ENCODE measurements at regions not wholly inside any gene's neighbourhood (a gene's known extent, or its start where the extent isn't known, plus 50 kb on each side); places are given as distances from the start of the nearest gene placed in this dataset.

DNA sequence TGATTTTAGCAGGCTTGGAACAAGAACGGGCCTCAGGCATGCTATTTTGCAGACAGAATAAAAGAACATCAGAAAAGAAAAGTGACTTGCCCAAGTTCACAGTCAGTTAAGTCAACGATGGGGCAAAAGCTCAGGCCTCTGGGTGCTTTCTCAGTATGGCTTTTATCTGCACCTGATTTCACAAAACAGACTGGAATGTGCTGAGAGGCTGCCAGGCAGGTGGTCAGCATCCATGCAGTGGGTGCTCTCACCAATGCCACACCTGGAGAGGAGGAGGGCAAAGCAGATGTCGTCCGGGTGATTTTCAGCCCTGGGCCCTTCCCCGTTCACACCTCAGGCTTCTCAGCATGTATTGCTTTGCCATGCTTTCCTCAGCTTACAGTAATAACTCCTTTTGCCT lies 854.6 kb downstream of the RNF144A start:
- H3K4me3 Mint-ChIP-seq: no peak overlapping the region
- no peaks in the 10 kb centered on the region for H3K36me3 Mint-ChIP-seq
- H3K9me3 Mint-ChIP-seq (ENCODE audit: low read depth): no peaks in the 10 kb centered on the region
- peaks cover 10% of the 10 kb centered on the region for H3K4me1 Mint-ChIP-seq (ENCODE audit: low read depth)
- no peaks in the 10 kb centered on the region for H3K27me3 Mint-ChIP-seq
- H3K27ac Mint-ChIP-seq: no peak overlapping the region

DNA sequence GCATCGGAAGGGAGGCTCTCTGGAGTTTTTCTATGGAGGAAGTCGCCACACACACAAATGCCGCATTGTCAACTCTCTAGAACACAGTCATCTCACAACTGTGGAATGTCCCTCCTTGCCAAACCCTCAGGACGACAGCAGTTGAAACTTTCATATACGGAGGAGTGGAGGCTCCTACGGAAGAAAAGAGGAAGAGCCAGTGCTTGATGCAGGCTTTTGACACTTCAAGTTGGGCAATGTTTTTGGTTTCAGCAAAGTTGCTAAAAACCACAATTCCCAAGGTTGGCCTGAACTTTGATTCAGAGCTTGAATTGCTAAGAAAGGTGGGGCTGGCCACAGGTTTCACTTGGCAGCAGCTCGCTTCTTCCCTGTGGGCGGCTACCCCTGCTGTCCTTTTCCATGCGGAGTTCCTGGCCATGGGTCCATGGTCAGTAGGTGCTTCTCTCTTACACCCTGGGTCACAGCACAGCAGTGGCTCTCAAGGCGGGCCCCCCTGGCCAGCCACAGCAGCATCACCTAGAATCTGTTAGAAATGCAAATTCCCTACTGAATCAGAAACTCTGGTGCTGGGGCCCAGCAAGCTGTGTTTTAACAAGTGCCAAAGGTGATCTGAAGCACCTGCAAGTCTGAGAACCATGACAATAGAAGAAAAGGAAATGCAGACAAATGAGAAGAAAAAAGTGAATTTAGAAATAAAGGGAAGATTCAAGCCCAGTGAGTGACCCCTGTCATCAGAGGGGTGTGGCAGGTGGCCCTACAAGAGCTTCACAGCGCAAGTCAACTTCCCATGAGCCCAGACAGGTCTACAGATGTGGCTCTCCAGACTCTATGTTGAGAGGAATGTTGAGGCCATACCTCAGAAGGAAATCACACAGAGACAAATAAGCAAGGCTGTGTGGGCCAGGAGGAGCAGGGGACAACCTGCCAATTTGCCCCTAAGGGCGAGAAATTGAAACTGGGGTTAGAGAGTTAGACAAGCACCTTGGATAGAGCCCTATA lies 856.4 kb downstream of the RNF144A start:
- Mint-ChIP-seq H3K9me3 (ENCODE audit: low read depth) (no peaks in the 10 kb centered on the region), H3K4me1 (ENCODE audit: low read depth) (peaks cover 10% of the 10 kb centered on the region), H3K36me3 (no peaks in the 10 kb centered on the region), H3K27ac (no peak overlapping the region), H3K27me3 (no peaks in the 10 kb centered on the region), H3K4me3 (no peak overlapping the region)

DNA sequence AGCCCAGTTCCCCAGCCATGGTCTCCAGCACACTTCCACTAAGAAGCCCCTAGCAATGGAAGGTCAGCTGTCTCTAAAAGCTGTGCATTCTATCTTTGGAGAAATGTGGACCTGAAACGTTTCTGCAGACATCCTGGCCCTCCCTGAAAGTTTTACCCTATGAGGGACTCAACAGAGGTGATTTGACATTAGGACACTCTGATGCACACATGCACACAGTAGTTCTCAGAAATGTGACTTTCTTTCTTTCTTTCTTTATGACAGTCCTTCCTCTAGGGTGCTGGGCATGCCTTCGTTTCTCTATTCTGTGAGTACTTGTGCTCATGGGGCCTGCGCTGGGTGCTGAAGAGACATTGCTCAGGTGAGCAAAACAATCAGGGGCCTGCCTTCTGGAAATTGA lies 857.3 kb downstream of the RNF144A start:
- H3K9me3 Mint-ChIP-seq (ENCODE audit: low read depth): no peaks in the 10 kb centered on the region
- no peak overlapping the region for H3K27ac Mint-ChIP-seq
- no peaks in the 10 kb centered on the region for H3K27me3 Mint-ChIP-seq
- no peak overlapping the region for H3K4me3 Mint-ChIP-seq
- peaks cover 10% of the 10 kb centered on the region for H3K4me1 Mint-ChIP-seq (ENCODE audit: low read depth)
- no peaks in the 10 kb centered on the region for H3K36me3 Mint-ChIP-seq

DNA sequence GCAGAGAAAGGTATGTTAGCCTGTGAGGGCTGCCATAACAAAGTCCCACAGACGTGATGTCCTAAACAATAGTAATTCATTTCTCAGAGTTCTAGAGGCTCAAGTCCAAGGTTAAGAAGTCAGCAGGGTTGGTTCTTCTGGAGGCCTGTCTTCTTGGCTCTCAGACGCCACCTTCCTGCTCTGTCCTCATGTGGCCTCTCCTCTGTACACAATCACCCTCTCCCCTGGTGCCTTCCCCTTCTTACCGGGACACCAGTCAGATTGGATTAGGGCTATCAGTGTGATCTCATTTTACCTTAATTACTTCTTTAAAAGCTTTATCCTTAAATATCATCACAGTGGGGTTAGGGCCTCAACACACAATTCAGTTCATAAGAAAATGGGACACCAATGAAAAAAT lies 860.5 kb downstream of the RNF144A start:
- H3K4me1 Mint-ChIP-seq (ENCODE audit: low read depth): peaks cover 10% of the 10 kb centered on the region
- H3K9me3 Mint-ChIP-seq (ENCODE audit: low read depth): no peaks in the 10 kb centered on the region
- no peak overlapping the region for H3K27ac Mint-ChIP-seq
- H3K4me3 Mint-ChIP-seq: no peak overlapping the region
- H3K27me3 Mint-ChIP-seq: no peaks in the 10 kb centered on the region
- H3K36me3 Mint-ChIP-seq: no peaks in the 10 kb centered on the region

GRCh38 chr2:7780321-7780720 lies 863.1 kb downstream of the RNF144A start:
- no peaks in the 10 kb centered on the region for H3K36me3 Mint-ChIP-seq
- H3K27ac Mint-ChIP-seq: no peak overlapping the region
- H3K27me3 Mint-ChIP-seq: no peaks in the 10 kb centered on the region
- H3K9me3 Mint-ChIP-seq (ENCODE audit: low read depth): no peaks in the 10 kb centered on the region
- H3K4me1 Mint-ChIP-seq (ENCODE audit: low read depth): no peaks in the 10 kb centered on the region
- no peak overlapping the region for H3K4me3 Mint-ChIP-seq

GRCh38 chr2:7785700-7786099 lies 868.5 kb downstream of the RNF144A start:
- Mint-ChIP-seq H3K36me3 (no peaks in the 10 kb centered on the region), H3K4me3 (no peak overlapping the region), H3K9me3 (ENCODE audit: low read depth) (no peaks in the 10 kb centered on the region), H3K27me3 (no peaks in the 10 kb centered on the region), H3K27ac (no peak overlapping the region), H3K4me1 (ENCODE audit: low read depth) (no peaks in the 10 kb centered on the region)

GRCh38 chr2:7788736-7789135 lies 871.5 kb downstream of the RNF144A start:
- H3K4me1 Mint-ChIP-seq (ENCODE audit: low read depth): no peaks in the 10 kb centered on the region
- H3K27me3 Mint-ChIP-seq: no peaks in the 10 kb centered on the region

DNA sequence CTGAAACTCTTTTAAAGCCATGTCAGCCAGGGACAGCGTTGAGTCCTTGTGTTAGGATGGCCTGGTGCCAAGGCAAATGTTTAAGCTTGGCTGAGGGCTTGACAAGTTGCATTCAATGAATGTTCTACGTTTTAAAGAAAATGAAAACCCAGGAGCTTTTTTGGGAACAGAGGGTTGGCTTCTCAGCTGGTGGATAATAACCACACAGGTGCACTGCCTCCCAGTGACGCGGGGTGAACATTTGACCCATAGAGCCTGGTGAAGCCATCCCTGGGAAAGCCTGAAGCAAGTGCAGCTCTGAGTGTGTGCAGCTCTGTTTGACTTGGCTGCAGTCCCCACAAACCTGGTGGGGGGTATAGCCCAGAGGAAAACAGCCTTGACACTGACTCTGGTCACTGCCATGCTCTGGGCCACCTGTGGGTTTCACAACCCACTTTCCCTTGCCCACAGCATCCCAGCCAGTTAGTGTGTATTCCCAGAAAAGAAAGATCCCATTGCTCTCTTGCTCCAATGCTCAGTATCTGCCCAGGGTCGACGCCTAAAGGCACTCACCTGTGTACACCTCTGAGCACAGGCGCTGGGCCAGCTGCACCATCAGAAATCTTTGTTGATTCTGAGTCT lies 874.9 kb downstream of the RNF144A start:
- Mint-ChIP-seq H3K9me3 (ENCODE audit: low read depth) (no peaks in the 10 kb centered on the region), H3K36me3 (no peaks in the 10 kb centered on the region), H3K27me3 (no peaks in the 10 kb centered on the region), H3K27ac (no peak overlapping the region), H3K4me3 (no peak overlapping the region), H3K4me1 (ENCODE audit: low read depth) (peaks cover 7% of the 10 kb centered on the region)

More at GRCh38 chr2:7788736-7789135, 871.5 kb downstream of the RNF144A start:
- H3K27ac Mint-ChIP-seq: no peak overlapping the region
- no peaks in the 10 kb centered on the region for H3K36me3 Mint-ChIP-seq
- H3K4me3 Mint-ChIP-seq: no peak overlapping the region
- H3K9me3 Mint-ChIP-seq (ENCODE audit: low read depth): no peaks in the 10 kb centered on the region

DNA sequence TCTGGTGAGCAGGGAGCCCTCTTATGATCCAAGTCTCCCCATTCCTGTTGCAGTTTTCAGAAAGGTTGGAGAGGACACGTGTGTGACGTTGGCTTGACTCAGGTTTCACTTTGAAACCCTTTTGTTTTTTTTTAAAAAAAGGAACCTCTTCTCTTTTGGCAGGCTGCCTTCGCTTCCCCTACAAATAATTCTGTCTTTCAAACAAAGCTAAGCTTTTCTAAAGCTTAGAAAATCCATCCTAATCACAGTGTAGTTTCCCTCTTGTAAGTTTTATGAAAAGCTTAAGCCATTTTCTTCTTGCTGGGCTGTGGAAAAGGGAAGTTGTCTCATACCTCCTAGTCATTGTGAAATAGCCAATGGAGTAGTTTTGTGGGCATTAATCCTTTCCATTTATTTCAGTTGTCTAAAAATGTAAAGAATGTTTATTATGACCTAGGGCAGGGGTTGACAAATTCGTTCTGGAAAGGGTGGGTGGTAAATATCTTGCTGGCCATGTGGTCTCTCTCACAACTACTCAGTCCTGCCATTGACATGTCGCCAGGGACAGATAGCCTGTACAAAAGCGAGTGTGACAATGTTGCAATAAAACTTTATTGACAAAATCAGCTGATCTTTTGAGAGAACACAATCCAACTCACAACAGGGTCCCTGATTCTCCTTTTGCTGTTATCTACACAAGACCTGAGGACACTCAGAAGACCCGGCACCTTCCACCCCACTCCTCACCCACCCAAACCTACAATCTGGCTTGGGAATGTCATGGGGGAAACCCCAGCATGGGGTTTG lies 878.8 kb downstream of the RNF144A start:
- H3K27ac Mint-ChIP-seq: no peak overlapping the region
- H3K4me1 Mint-ChIP-seq (ENCODE audit: low read depth): peaks cover 7% of the 10 kb centered on the region
- peaks cover 3% of the 10 kb centered on the region for H3K36me3 Mint-ChIP-seq
- H3K27me3 Mint-ChIP-seq: no peaks in the 10 kb centered on the region
- no peak overlapping the region for H3K4me3 Mint-ChIP-seq
- H3K9me3 Mint-ChIP-seq (ENCODE audit: low read depth): peaks cover 5% of the 10 kb centered on the region

- H3K4me1 Mint-ChIP-seq (ENCODE audit: low read depth): peaks cover 7% of the 10 kb centered on the region
- no peak overlapping the region for H3K4me3 Mint-ChIP-seq
- peaks cover 8% of the 10 kb centered on the region for H3K36me3 Mint-ChIP-seq
- H3K9me3 Mint-ChIP-seq (ENCODE audit: low read depth): peaks cover 9% of the 10 kb centered on the region
- no peak overlapping the region for H3K27ac Mint-ChIP-seq
- H3K27me3 Mint-ChIP-seq: no peaks in the 10 kb centered on the region
Observed at GRCh38 chr2:7800031-7800430, 881.8 kb upstream of the ID2 start.

- no peak overlapping the region for H3K27ac Mint-ChIP-seq
- no peaks in the 10 kb centered on the region for H3K27me3 Mint-ChIP-seq
- peaks cover 9% of the 10 kb centered on the region for H3K9me3 Mint-ChIP-seq (ENCODE audit: low read depth)
- H3K36me3 Mint-ChIP-seq: peaks cover 8% of the 10 kb centered on the region
- H3K4me1 Mint-ChIP-seq (ENCODE audit: low read depth): no peaks in the 10 kb centered on the region
- H3K4me3 Mint-ChIP-seq: no peak overlapping the region
Observed at GRCh38 chr2:7801212-7801611, 880.6 kb upstream of the ID2 start.

DNA sequence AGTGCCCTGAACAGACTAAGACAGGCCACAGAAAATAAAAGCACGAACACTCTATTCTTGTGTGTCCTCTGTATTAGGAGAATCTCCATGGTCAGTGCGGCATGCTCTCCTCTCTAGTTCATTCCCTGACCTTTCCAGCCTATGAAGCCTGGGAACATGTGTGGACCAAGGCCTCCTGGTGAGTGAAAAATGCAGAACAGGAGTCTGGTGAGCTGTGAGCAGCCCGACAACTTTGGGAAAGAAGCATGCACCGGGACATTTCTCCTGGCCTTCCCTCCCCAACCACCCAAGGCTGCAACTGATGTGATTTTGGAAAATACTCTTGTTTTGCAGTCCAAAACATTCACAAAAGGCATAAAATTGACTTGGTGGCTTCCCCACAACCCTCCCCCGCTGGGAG lies 878.3 kb upstream of the ID2 start:
- Mint-ChIP-seq H3K9me3 (ENCODE audit: low read depth) (peaks cover 9% of the 10 kb centered on the region), H3K27ac (no peak overlapping the region), H3K36me3 (peaks cover 8% of the 10 kb centered on the region), H3K27me3 (no peaks in the 10 kb centered on the region), H3K4me3 (no peak overlapping the region), H3K4me1 (ENCODE audit: low read depth) (no peaks in the 10 kb centered on the region)

DNA sequence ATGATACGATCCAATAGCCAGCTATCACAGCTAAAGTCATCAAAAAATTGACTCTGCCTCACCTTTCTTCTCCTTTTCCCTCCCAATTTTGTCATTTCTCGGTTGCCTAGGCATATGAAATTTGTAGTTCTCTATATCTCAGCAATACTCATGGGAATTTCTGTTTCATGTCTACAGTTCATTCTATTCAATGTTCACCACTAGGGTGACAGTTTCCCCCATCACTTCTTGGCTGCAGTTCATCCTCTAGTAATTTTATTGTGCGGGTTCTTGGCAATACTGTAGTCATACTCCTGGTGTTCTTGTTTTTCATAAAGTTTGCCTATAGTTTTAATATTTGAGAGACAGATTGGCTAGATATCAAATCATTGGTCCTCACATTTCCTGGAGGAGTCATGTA lies 872.2 kb upstream of the ID2 start:
- Mint-ChIP-seq H3K4me3 (no peak overlapping the region), H3K36me3 (peaks cover 1% of the 10 kb centered on the region), H3K4me1 (ENCODE audit: low read depth) (no peaks in the 10 kb centered on the region), H3K27me3 (no peaks in the 10 kb centered on the region), H3K27ac (no peak overlapping the region), H3K9me3 (ENCODE audit: low read depth) (no peaks in the 10 kb centered on the region)

GRCh38 chr2:7811073-7811472 lies 870.8 kb upstream of the ID2 start:
- Mint-ChIP-seq H3K4me3 (no peak overlapping the region), H3K36me3 (peaks cover 2% of the 10 kb centered on the region), H3K4me1 (ENCODE audit: low read depth) (no peaks in the 10 kb centered on the region), H3K9me3 (ENCODE audit: low read depth) (no peaks in the 10 kb centered on the region), H3K27me3 (no peaks in the 10 kb centered on the region), H3K27ac (no peak overlapping the region)
